NCI-H460 (cell line): ENCODE measurements at regions not wholly inside any gene's neighbourhood (a gene's known extent, or its start where the extent isn't known, plus 50 kb on each side); places are given as distances from the start of the nearest gene placed in this dataset.

Experiments used
- DNase-seq: peaks from one replicate; pipeline ENCODE4 v3.0.0-alpha.2; 2016; ENCODE audit warnings: low read depth; ENCODE audit errors: extremely low read depth

GRCh38 chr2:17095340-17095739, 422.9 kb downstream of the RAD51AP2 start:
- no peak for DNase-seq

- no peak for DNase-seq
These were observed 424.5 kb downstream of the RAD51AP2 start for GRCh38 chr2:17093712-17094111.

DNA sequence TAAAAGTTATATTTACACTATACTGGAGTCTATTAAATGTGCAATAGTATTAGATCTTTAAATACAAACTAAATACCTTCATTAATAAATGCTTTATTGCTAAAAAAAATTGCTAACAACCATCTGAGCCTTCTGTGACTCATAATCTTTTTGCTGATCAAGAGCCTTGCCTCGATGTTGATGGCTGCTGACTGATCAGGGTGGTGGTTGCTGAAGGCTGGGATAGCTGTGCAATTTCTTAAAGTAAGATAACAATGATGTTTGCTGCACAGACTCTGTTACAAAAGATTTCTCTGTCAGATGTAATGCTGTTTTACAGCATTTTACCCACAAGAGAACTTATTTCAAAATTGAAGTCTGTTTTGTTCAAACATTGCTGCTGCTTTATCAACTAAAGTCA, 421.4 kb upstream of the CYRIA start:
- no peak for DNase-seq

DNA sequence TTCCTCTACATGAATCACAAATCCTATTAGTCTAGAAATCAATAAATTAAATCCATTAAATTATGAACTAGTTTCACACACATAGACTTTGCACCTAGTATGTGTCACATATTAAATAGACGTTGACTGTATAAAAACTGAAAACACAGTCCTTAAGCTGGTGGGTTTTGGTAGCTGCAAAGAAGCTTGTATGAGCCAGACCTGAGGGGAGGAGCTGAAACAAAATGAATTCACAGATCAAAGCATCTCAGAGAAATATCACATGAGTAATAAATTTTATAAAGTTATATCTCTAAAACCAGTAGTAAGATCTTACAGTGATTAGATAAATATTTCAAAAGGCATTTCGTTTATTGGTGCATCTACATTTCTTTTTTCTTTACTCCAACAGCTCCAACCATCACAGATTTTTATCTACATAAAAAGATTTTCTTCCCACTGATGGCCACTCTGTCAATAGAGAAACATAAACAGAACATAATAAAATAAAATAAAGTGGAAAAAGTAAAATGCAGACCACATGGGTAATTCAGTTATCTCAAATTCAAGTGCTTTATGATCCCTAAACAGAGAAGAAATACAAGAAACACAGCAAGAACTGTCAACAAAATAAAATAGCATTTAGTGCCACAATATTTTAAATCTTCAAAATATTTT, 420.0 kb upstream of the CYRIA start:
- no peak for DNase-seq

- no peak for DNase-seq
These were observed 419.2 kb upstream of the CYRIA start for GRCh38 chr2:17084877-17085276.

DNA sequence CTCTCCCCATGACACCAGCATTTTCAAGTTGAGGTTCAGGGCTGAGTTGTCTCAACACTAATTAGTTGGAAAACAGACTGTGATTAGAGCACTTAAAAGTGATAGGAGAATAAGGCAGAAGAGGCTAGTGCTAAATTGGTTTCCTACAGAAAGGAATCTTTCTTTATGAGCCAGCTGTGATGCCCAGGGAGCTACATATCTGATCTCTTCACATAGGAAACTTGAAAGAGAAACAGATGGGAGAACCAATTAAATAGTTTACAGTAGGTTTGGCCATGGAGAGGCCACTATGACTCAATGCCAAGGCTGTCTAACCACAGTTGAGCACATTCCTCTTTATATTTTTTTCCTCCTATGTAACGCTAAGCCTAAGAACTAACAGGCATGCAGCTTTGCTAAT, 418.3 kb upstream of the CYRIA start:
- no peak for DNase-seq

GRCh38 chr2:17079262-17079661, 413.6 kb upstream of the CYRIA start:
- DNase-seq: no peak

- DNase-seq: no peak
These were observed 410.9 kb upstream of the CYRIA start for GRCh38 chr2:17076533-17076932.

GRCh38 chr2:17070711-17071110, 405.1 kb upstream of the CYRIA start:
- DNase-seq: no peak

GRCh38 chr2:17069564-17069963, 403.9 kb upstream of the CYRIA start:
- no peak for DNase-seq

DNA sequence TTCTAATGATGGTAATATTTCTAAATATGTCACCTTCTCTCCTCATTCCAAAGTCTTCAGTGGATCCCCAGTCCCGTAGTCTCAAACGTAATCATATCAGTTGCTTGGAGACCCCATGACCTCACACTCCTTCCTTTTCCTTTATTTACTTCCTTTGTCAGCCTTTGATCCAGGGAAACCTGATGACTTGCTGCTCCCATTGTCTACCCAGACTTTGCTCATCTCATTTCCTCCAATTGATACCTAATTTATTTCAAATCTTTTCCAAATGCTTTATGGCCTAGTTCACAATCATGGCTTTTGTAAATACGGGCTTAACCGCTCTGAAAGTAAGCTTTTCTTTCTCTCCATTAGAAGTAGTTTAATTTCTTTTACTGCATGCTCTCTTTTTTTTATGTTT, 402.4 kb upstream of the CYRIA start:
- DNase-seq: no peak

- no peak for DNase-seq
These were observed 399.9 kb upstream of the CYRIA start for GRCh38 chr2:17065536-17065935.

DNA sequence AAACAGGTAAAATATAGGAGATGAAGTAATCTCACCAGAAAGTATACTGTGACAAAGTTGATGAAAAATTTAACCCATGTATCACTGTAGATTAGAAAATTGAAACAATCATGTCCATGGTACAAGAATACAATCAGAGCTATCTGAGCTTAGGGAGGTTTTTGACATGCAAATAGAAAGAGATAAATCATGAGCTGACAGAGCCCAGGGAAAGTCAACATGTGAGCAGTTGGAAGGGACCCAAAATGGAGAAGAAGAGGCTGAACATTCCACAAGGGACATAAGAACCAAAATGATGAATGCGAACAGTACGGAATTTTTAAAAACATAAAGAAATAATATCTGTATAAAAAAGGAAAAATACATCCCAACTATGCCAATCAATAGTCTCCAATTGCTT, 395.4 kb upstream of the CYRIA start:
- no peak for DNase-seq

DNA sequence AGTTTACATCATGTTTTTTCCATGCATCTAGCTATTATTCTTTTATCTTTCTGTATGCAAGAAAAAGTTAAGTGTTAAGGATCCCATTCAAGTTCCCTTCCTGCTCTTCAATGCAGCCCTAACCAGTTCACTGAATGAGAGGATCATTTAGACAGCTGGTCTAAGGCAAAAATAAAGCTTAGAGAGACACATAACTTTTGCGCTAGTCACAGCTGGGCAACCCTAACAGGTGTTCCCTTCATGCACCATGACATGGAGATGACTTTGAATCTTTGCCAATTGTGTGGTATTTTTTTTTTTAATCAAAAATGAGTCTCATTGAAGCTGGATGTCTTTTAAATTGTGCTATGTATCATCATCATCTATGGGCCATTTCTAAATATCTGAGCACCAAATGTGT, 393.8 kb upstream of the CYRIA start:
- no peak for DNase-seq

DNA sequence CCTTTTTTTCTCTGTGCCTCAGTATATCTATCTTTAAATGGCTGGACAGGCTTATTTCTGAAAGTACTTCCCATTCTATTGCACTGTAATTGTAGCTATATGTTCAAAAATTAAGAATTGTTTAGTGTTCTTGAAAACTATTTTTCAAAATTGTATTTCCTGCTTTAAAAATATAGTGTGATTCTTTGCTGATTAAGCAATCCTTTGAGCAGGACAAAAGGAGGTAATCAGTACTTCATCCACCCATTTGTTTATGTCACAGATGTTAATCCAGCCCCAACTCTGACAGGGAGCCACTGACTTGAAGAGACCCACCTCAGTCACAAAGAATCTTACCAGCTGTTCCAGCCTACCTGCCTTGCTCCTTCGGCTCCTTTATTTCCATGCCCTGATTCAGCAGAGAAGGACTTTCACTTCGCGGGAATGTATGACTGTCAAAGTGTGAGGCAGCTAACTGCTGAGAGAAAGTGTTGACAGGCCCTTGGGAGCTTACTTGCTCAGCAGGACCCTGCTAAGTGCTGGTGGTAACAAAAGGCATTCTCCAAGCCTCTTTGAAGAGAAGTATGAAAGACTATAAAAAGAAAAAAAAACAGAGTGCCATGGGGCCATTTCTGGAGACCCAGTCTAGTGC, 393.3 kb upstream of the CYRIA start:
- no peak for DNase-seq

- no peak for DNase-seq
These were observed 391.7 kb upstream of the CYRIA start for GRCh38 chr2:17057109-17058017.

DNA sequence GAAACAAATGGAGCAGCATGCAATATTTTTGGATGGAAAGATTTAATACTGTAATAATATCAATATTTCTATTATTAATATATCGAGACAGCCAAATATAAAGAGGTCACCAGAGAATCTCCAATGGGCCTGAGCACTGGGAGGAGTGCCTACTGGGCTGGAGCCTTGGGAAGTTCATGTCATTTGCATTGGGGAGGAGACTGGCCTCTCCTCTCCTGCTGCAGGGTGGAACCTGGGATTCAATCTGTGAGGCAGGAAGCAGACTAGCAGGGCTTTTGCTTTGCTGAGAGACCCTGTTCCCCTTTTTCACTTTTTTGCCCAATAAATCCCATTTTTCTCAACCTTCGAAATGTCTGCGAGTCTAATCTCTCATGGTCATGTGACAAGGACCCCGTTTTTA, 390.6 kb upstream of the CYRIA start:
- no peak for DNase-seq

GRCh38 chr2:17052001-17052400, 386.4 kb upstream of the CYRIA start:
- no peak for DNase-seq

DNA sequence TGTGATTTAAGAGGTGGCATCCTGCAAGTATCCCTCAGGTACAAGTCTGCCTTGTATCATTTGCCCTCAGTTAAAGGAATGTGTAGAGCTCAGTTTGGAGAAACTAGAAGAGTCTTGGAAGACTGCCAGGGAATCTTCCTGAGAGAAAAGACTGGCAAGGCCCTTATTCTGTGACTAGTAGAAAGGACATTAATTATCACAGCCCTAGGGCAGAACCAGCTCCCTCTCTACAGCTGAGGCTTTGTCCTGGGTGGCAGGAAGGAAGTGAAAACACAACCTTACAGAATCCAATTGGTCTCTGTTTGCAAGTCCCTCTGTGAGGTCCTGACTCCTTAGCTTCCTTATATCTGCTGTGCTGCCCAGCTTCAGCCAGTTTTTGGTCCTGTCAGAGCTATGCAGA, 385.9 kb upstream of the CYRIA start:
- DNase-seq: no peak

GRCh38 chr2:17043173-17043572, 377.5 kb upstream of the CYRIA start:
- no peak for DNase-seq

DNA sequence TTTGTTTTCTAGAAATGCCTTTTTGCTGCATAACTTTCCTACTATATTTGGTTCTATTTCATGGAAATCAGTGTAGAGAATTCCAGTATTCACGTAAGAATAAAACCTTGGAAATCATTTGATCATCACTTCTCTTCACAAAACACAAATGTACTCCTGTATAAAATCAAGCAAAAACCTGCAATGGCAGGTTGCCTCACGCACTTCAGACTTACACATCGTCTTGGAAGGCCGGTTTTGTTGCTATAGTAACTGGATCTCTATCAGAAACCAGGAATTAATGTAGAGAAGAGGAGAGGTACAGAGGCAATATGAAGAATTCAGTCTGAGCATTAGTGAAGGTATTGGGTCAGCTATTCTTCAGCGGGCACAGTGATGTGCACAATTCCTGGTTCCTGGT, 370.7 kb upstream of the CYRIA start:
- DNase-seq: no peak

DNA sequence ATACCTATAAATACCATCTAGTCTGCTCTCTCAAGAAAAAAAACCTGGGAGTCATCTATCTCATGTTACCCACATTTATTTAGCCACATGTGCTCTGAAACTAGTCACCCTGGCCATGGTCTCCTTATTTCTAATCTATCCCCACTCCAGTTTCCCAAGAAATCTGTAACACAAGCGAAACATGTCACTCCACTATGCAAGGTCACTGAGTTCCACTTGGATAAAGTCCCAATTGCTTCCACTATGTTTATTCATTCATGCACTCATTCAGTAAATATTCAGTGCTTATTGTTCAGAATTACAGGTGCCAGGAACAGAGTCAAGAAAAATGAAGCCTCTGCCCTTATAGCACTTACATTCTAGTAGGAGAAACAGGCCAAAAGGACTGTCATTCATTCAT, 369.4 kb upstream of the CYRIA start:
- DNase-seq: no peak
